NCI-H345 treated with DMSO at 0.1 percent for 48 hours (cell line): ENCODE measurements at regions not wholly inside any gene's neighbourhood (a gene's known extent, or its start where the extent isn't known, plus 50 kb on each side); places are given as distances from the start of the nearest gene placed in this dataset.

Source experiments
- DNase-seq: peaks from one replicate; lab custom pipeline; 2025; ENCODE audit not compliant: unreplicated experiment; lab: John Stamatoyannopoulos, UW

DNA sequence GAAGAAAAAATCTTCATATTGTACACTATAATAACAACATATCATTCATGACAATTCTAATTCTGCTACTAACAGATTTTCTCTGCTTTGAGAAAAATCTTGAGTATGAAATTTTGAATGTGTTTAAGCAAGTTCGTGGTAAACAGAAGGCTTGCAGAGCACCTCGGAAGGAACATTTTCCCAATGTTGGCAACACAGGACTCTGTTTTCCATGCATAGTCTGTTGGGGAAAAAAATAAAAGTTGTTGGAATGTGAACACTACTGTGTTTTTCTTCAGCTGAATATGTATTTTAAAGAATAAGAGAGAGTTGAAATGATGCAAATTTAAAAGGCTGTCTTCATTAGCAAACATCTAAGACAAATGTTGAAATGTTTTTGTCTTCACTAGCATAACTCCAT, 54.7 kb upstream of the ANXA10 start:
- DNase-seq, result no peak

DNA sequence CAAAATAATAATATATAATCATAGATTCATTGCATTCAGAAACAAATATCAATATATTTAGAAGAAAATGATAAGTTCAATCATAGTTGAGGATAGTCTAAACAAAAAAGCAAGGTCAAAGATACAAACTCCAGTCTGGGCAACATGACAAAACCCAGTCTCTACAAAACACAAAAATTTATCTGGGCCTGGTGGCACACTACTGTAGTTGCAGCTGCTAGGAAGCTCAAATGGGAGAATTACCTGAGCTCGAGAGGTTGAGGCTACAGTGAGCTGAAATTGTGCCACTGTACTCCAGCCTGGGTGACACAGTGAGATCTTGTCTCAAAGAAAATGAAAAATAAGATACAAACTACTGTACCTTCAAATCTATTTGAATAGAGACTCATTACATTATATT, 52.7 kb upstream of the ANXA10 start:
- no peak for DNase-seq
